DOHH2 (cell line): ENCODE measurements at regions not wholly inside any gene's neighbourhood (a gene's known extent, or its start where the extent isn't known, plus 50 kb on each side); places are given as distances from the start of the nearest gene placed in this dataset.

ENCODE experiments used
- H3F3A ChIP-seq: fragments of 200-600 bp; sonication (generic), shearing (Covaris generic); 2 replicates; pipeline ENCODE4 v1.6.0; 2016; ENCODE audit warnings: antibody characterized with exemption, mild to moderate bottlenecking; ENCODE audit not compliant: control insufficient read depth, insufficient read depth
- H3K27ac ChIP-seq: fragments of 200-600 bp; sonication (generic); 2 replicates; pipeline ENCODE4 v1.5.1; 2014; ENCODE audit warnings: low read depth, mild to moderate bottlenecking, low read length, moderate library complexity
- H3K27me3 ChIP-seq: fragments of 200-600 bp; sonication (generic); 2 replicates; pipeline ENCODE4 v1.6.1; 2014; ENCODE audit warnings: mild to moderate bottlenecking, low read length, mixed read lengths; ENCODE audit not compliant: control insufficient read depth
- H3K36me3 ChIP-seq: fragments of 200-600 bp; sonication (generic); 2 replicates; pipeline ENCODE4 v1.6.1; 2014; ENCODE audit warnings: mild to moderate bottlenecking, low read length, moderate library complexity, mixed read lengths; ENCODE audit not compliant: control insufficient read depth
- H3K4me1 ChIP-seq: fragments of 200-600 bp; sonication (generic); 2 replicates; pipeline ENCODE4 v1.6.1; 2014; ENCODE audit warnings: mild to moderate bottlenecking, low read length, mixed read lengths; ENCODE audit not compliant: control insufficient read depth
- H3K4me2 ChIP-seq: fragments of 200-600 bp; sonication (generic); 2 replicates; pipeline ENCODE4 v1.6.0; 2014; ENCODE audit warnings: mild to moderate bottlenecking, low read length, moderate library complexity
- H3K4me3 ChIP-seq: fragments of 200-600 bp; sonication (generic); 2 replicates; pipeline ENCODE4 v1.5.1; 2014; ENCODE audit warnings: mild to moderate bottlenecking, low read length, mixed read lengths
- H3K79me2 ChIP-seq: fragments of 200-600 bp; sonication (generic); 2 replicates; pipeline ENCODE4 v1.6.1; 2014; ENCODE audit warnings: mild to moderate bottlenecking, low read length, mixed read lengths; ENCODE audit not compliant: control insufficient read depth
- H3K9me2 ChIP-seq: fragments of 200-600 bp; sonication (generic); replicated peaks from 2 replicates; pipeline ENCODE4 v1.6.1; 2014; ENCODE audit warnings: mild to moderate bottlenecking, low read length, mixed read lengths; ENCODE audit not compliant: control insufficient read depth
- H3K9me3 ChIP-seq: fragments of 200-600 bp; sonication (generic); 2 replicates; pipeline ENCODE4 v1.6.1; 2014; ENCODE audit warnings: antibody characterized with exemption, low read length, mixed read lengths; ENCODE audit not compliant: control insufficient read depth, insufficient read depth
- H4K20me1 ChIP-seq: fragments of 200-600 bp; sonication (generic); 2 replicates; pipeline ENCODE4 v1.6.0; 2014; ENCODE audit warnings: low read depth, mild to moderate bottlenecking, antibody characterized with exemption, low read length, moderate library complexity; ENCODE audit not compliant: control insufficient read depth, insufficient read depth
- CTCF ChIP-seq: fragments of 200-600 bp; sonication (generic); IDR thresholded peaks from one replicate; pipeline ENCODE4 v1.5.1; 2014; ENCODE audit warnings: antibody characterized with exemption, mild to moderate bottlenecking, low read depth, low read length; ENCODE audit not compliant: poor library complexity, severe bottlenecking
- EZH2phosphoT487 ChIP-seq: fragments of 200-600 bp; sonication (generic); IDR thresholded peaks from 2 replicates; pipeline ENCODE4 v1.6.1; 2017; ENCODE audit warnings: borderline replicate concordance, mild to moderate bottlenecking, antibody characterized with exemption, low read length, moderate library complexity, mixed read lengths

GRCh38 chr13:33763021-33763420 lies 54.9 kb upstream of the RFC3 start:
- peaks cover 2% of the 10 kb centered on the region for H3K4me1 ChIP-seq
- TF ChIP-seq CTCF (no peak), EZH2phosphoT487 (no peak)
- H3K27ac ChIP-seq: no peak overlapping the region
- no peaks in the 10 kb centered on the region for H3K27me3 ChIP-seq
- peaks cover 3% of the 10 kb centered on the region; the same call in 1 of the 2 replicates for H3F3A ChIP-seq
- H3K9me2 ChIP-seq: no peaks in the 10 kb centered on the region
- no peaks in the 10 kb centered on the region for H3K79me2 ChIP-seq
- no peaks in the 10 kb centered on the region for H3K36me3 ChIP-seq
- no peak overlapping the region for H3K4me3 ChIP-seq
- H4K20me1 ChIP-seq: no peaks in the 10 kb centered on the region
- no peak overlapping the region for H3K4me2 ChIP-seq
- no peaks in the 10 kb centered on the region for H3K9me3 ChIP-seq

GRCh38 chr13:33764716-33765115 lies 53.2 kb upstream of the RFC3 start:
- no peak overlapping the region for H3K27ac ChIP-seq
- H3K36me3 ChIP-seq: no peaks in the 10 kb centered on the region
- H3K79me2 ChIP-seq: no peaks in the 10 kb centered on the region
- no peaks in the 10 kb centered on the region for H3K27me3 ChIP-seq
- H3K4me2 ChIP-seq: no peak overlapping the region
- H4K20me1 ChIP-seq: no peaks in the 10 kb centered on the region
- H3K9me3 ChIP-seq: no peaks in the 10 kb centered on the region
- H3K4me3 ChIP-seq: no peak overlapping the region
- H3K9me2 ChIP-seq: no peaks in the 10 kb centered on the region
- no peak for TF ChIP-seq CTCF
- no peak for TF ChIP-seq EZH2phosphoT487
- H3K4me1 ChIP-seq: no peaks in the 10 kb centered on the region
- H3F3A ChIP-seq: peaks cover 3% of the 10 kb centered on the region; the same call in 1 of the 2 replicates

- Histone ChIP-seq H3K27ac (no peak overlapping the region), H3K9me2 (no peaks in the 10 kb centered on the region), H3K27me3 (no peaks in the 10 kb centered on the region), H4K20me1 (no peaks in the 10 kb centered on the region), H3F3A (no peaks in the 10 kb centered on the region), H3K4me2 (no peak overlapping the region), H3K79me2 (no peaks in the 10 kb centered on the region), H3K36me3 (no peaks in the 10 kb centered on the region), H3K4me3 (no peak overlapping the region), H3K4me1 (no peaks in the 10 kb centered on the region), H3K9me3 (no peaks in the 10 kb centered on the region; the same call in 1 of the 2 replicates)
- TF ChIP-seq EZH2phosphoT487 (no peak), CTCF (no peak)
Measured at GRCh38 chr13:33766329-33767123, 51.4 kb upstream of the RFC3 start.
